Neural cell (in vitro differentiated cells): ENCODE measurements at regions not wholly inside any gene's neighbourhood (a gene's known extent, or its start where the extent isn't known, plus 50 kb on each side); places are given as distances from the start of the nearest gene placed in this dataset.

Experiments used
- EZH2 ChIP-seq: fragments of 200-600, 300-800 bp; shearing (Covaris generic), sonication (generic); IDR thresholded peaks from 2 replicates; pipeline ENCODE4 v1.6.1; 2014; ENCODE audit warnings: antibody characterized with exemption, low read length, borderline replicate concordance, mild to moderate bottlenecking; ENCODE audit not compliant: insufficient read depth, poor library complexity, severe bottlenecking
- POLR2AphosphoS5 ChIP-seq: IDR thresholded peaks from 2 replicates; pipeline ENCODE4 v1.6.1; 2012
- TAF1 ChIP-seq: IDR thresholded peaks from 2 replicates; pipeline ENCODE4 v1.6.1; 2012; ENCODE audit warnings: low read depth
- TF ChIP-seq, protein P1 (sequence below): fragments of 450-650 bp; IDR thresholded peaks from 2 replicates; pipeline ENCODE4 v1.5.1; 2014; ENCODE audit warnings: antibody characterized with exemption, mild to moderate bottlenecking, moderate library complexity; ENCODE audit not compliant: poor library complexity, severe bottlenecking

DNA sequence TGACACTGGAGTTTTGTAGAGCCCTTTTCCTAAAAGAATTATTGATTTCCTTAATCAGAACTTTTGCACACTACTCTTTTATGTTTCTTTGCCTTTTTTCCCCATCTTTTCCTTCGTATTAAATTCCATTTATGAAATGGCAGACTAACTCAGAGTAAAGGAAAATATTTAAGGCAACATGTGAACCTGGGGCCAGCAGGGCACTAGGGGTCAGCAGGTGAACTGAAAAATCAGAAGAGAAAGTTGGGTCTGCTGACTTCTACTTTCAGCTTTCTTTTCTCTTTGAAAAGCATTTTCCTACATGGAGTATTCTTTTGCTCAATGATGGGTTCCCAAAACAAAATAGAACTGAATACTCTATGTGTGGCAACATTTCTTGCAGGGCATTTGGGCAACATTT lies 226.6 kb upstream of the EXOC2 start:
- TF ChIP-seq, protein P1, sequence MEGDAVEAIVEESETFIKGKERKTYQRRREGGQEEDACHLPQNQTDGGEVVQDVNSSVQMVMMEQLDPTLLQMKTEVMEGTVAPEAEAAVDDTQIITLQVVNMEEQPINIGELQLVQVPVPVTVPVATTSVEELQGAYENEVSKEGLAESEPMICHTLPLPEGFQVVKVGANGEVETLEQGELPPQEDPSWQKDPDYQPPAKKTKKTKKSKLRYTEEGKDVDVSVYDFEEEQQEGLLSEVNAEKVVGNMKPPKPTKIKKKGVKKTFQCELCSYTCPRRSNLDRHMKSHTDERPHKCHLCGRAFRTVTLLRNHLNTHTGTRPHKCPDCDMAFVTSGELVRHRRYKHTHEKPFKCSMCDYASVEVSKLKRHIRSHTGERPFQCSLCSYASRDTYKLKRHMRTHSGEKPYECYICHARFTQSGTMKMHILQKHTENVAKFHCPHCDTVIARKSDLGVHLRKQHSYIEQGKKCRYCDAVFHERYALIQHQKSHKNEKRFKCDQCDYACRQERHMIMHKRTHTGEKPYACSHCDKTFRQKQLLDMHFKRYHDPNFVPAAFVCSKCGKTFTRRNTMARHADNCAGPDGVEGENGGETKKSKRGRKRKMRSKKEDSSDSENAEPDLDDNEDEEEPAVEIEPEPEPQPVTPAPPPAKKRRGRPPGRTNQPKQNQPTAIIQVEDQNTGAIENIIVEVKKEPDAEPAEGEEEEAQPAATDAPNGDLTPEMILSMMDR: no peak
- no peak for TF ChIP-seq POLR2AphosphoS5
- no peak for TF ChIP-seq EZH2
- no peak for TF ChIP-seq TAF1
